ENCODE measurements at regions not wholly inside any gene's neighbourhood (a gene's known extent, or its start where the extent isn't known, plus 50 kb on each side); places are given as distances from the start of the nearest gene placed in this dataset.

DNA sequence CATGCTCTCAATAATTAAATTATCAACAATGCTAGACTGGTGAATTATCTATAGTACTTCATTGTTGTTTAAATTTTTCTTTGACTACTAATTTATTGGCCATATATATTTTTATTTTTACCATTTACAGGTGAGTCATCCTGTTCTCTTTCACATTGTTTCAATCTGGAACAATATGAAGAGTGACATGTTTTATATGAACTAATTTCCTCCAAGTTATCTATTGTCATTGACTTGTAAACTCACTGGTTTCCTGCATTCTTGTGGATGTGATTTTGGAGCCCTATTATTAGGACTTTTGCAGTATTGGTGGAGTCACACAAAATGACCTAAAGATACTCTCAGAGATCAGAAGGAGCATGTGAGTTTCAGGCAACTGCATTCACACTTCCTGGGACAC lies 297.7 kb downstream of the AEBP2 start:
- Histone ChIP-seq H2BK12ac (ENCODE audit: low read length) (no peak overlapping the region), H3K9me3 (ENCODE audit: insufficient read depth, low read depth, low read length) (peaks cover 4% of the 10 kb centered on the region), H3K18ac (ENCODE audit: low read length) (no peak overlapping the region), H3K23ac (ENCODE audit: low read length) (no peak overlapping the region), H2AK5ac (ENCODE audit: low read length) (no peak overlapping the region), H3K27me3 (ENCODE audit: insufficient read depth, low read length) (no peaks in the 10 kb centered on the region), H3K79me1 (ENCODE audit: low read length) (no peaks in the 10 kb centered on the region), H3K36me3 (ENCODE audit: control insufficient read depth in 1 of 2, insufficient read depth in 2 of 2, low read length in 2 of 2) (no peaks in the 10 kb centered on the region), H4K91ac (ENCODE audit: low read depth, low read length) (no peak overlapping the region), H3K4me3 (ENCODE audit: low read depth, low read length) (no peak overlapping the region), H3K14ac (ENCODE audit: low read length) (no peak overlapping the region), H3K79me2 (ENCODE audit: control insufficient read depth, insufficient read depth, low read length, poor library complexity) (no peaks in the 10 kb centered on the region), H4K12ac (ENCODE audit: low read depth, low read length) (no peak overlapping the region), H3K4me2 (ENCODE audit: low read length) (no peak overlapping the region), H3K4ac (ENCODE audit: low read depth, low read length) (no peak overlapping the region), H2BK120ac (ENCODE audit: insufficient read depth, low read length, poor library complexity) (no peak overlapping the region), H2BK5ac (ENCODE audit: low read depth, low read length, poor library complexity) (no peak overlapping the region), H2AFZ (ENCODE audit: insufficient read depth, low read length, poor library complexity) (no peak overlapping the region), H3K27ac (ENCODE audit: low read depth, low read length) (no peak overlapping the region), H4K8ac (ENCODE audit: low read depth, low read length) (no peak overlapping the region), H3K9ac (ENCODE audit: low read length) (no peak overlapping the region), H3K4me1 (ENCODE audit: control insufficient read depth in 1 of 2, insufficient read depth in 2 of 2, low read length in 2 of 2) (peaks cover 0 to 4% of the 10 kb centered on the region in 2 experiments)
- no peak for DNase-seq

DNA sequence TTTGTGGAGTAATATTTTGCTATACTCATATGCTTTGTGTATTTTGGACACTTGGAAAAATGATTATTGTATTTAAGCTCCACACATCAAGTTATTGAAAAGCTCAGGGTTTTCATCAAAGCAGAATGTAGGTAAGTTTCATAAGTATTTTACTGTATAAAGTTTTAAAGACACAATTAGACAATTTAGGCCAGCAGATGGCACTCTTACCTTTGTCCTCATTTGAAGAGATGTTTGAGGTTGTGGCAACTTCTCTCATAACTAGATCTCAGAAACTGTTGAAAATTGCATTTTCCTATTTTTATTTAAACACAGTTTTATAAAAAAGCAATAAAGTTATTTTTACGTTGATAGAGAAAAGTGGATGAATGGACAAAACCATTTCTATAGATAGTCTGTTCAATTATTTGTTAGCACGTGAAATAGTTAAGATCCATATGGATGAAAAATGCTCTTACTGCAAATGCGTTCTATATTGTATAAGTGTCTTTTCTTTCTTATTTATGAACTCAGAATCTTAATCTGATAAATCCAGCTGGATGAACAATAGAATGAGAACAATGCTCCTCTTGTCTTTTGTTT lies 300.0 kb downstream of the AEBP2 start:
- Histone ChIP-seq H3K9me3 (ENCODE audit: insufficient read depth, low read depth, low read length) (peaks cover 4% of the 10 kb centered on the region), H3K18ac (ENCODE audit: low read length) (no peak overlapping the region), H2BK12ac (ENCODE audit: low read length) (no peak overlapping the region), H3K27me3 (ENCODE audit: insufficient read depth, low read length) (no peaks in the 10 kb centered on the region), H3K9ac (ENCODE audit: low read length) (no peak overlapping the region), H3K27ac (ENCODE audit: low read depth, low read length) (no peak overlapping the region), H3K4me3 (ENCODE audit: low read depth, low read length) (no peak overlapping the region), H3K79me1 (ENCODE audit: low read length) (no peaks in the 10 kb centered on the region), H3K4me2 (ENCODE audit: low read length) (no peak overlapping the region), H3K36me3 (ENCODE audit: control insufficient read depth in 1 of 2, insufficient read depth in 2 of 2, low read length in 2 of 2) (no peaks in the 10 kb centered on the region), H3K79me2 (ENCODE audit: control insufficient read depth, insufficient read depth, low read length, poor library complexity) (no peaks in the 10 kb centered on the region), H2BK5ac (ENCODE audit: low read depth, low read length, poor library complexity) (no peak overlapping the region), H4K91ac (ENCODE audit: low read depth, low read length) (no peak overlapping the region), H3K14ac (ENCODE audit: low read length) (no peak overlapping the region), H3K4me1 (ENCODE audit: control insufficient read depth in 1 of 2, insufficient read depth in 2 of 2, low read length in 2 of 2) (peaks cover 0 to 4% of the 10 kb centered on the region in 2 experiments), H4K12ac (ENCODE audit: low read depth, low read length) (no peak overlapping the region), H3K4ac (ENCODE audit: low read depth, low read length) (no peak overlapping the region), H2AK5ac (ENCODE audit: low read length) (no peak overlapping the region), H2BK120ac (ENCODE audit: insufficient read depth, low read length, poor library complexity) (no peak overlapping the region), H3K23ac (ENCODE audit: low read length) (no peak overlapping the region), H4K8ac (ENCODE audit: low read depth, low read length) (no peak overlapping the region), H2AFZ (ENCODE audit: insufficient read depth, low read length, poor library complexity) (no peak overlapping the region)
- DNase-seq = peak; percentile 36 to 86
- no CpG with 5 or more reads among the region's 3 CpGs for WGBS (ENCODE audit: extremely low coverage, insufficient coverage, insufficient read length)

DNA sequence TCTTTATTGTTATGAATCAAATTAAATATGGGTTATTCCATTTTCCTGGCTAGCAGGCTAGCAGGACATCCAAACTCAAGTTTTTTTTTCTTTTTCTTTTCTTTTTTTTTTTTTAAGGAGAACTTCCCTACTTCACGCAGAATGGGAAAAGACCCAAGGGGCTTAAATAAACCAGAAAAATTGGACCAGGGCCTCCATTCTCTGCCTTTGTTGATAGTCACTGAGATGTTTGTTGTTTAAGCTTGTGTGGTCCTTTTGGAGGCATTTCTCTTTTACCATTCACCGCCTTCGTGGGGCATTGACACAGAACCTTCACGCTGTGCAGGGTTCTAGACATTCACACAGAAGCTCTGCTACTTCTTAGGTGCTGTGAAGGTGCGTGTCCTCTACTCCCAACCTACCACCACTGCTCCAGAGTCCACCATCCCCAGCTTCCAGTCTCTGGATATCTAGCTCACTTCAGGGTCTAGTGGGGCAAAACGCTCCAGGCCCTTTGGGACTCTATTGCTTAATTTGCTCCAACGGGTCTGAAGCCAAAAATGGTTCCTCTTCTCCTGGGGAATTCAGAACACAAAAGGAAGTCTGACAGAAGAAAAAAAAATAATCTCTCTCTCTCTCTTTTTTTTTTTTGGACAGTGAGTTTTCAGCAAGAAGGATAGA lies 301.3 kb downstream of the AEBP2 start:
- Histone ChIP-seq H2BK12ac (ENCODE audit: low read length) (peak overlapping the region; percentile 32), H2AFZ (ENCODE audit: insufficient read depth, low read length, poor library complexity) (no peak overlapping the region), H3K4me2 (ENCODE audit: low read length) (no peak overlapping the region), H3K27me3 (ENCODE audit: insufficient read depth, low read length) (no peaks in the 10 kb centered on the region), H2AK5ac (ENCODE audit: low read length) (peak overlapping the region; percentile 13), H4K12ac (ENCODE audit: low read depth, low read length) (no peak overlapping the region), H2BK5ac (ENCODE audit: low read depth, low read length, poor library complexity) (no peak overlapping the region), H3K9ac (ENCODE audit: low read length) (no peak overlapping the region), H2BK120ac (ENCODE audit: insufficient read depth, low read length, poor library complexity) (peak overlapping the region; percentile 8), H3K36me3 (ENCODE audit: control insufficient read depth in 1 of 2, insufficient read depth in 2 of 2, low read length in 2 of 2) (no peaks in the 10 kb centered on the region), H3K4me3 (ENCODE audit: low read depth, low read length) (no peak overlapping the region), H4K8ac (ENCODE audit: low read depth, low read length) (no peak overlapping the region), H3K23ac (ENCODE audit: low read length) (no peak overlapping the region), H3K14ac (ENCODE audit: low read length) (no peak overlapping the region), H3K79me1 (ENCODE audit: low read length) (no peaks in the 10 kb centered on the region), H3K79me2 (ENCODE audit: control insufficient read depth, insufficient read depth, low read length, poor library complexity) (no peaks in the 10 kb centered on the region), H3K27ac (ENCODE audit: low read depth, low read length) (no peak overlapping the region), H3K18ac (ENCODE audit: low read length) (no peak overlapping the region), H3K4ac (ENCODE audit: low read depth, low read length) (no peak overlapping the region), H4K91ac (ENCODE audit: low read depth, low read length) (no peak overlapping the region), H3K9me3 (ENCODE audit: insufficient read depth, low read depth, low read length) (no peaks in the 10 kb centered on the region), H3K4me1 (ENCODE audit: control insufficient read depth in 1 of 2, insufficient read depth in 2 of 2, low read length in 2 of 2) (peaks cover 0 to 4% of the 10 kb centered on the region in 2 experiments)
- no CpG with 5 or more reads among the region's 7 CpGs for WGBS (ENCODE audit: extremely low coverage, insufficient coverage, insufficient read length)
- DNase-seq = no peak

DNA sequence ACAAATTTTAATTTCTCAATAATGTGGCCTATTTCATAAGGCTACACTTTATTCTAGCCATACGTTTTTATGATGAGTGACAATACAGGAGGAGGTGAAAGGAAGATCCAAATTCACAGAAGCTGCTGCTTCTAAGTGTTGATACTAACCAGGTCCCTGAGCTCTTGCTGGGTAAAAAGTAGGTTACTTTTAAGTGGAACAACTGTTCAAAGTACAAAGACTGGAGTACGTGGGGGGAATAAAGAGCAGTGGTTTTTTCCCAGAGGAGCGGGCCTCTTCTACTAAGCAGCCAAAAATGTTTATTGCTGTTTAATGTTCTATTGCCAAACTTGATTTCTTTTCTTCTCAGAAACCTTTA lies 301.8 kb downstream of the AEBP2 start:
- Histone ChIP-seq H3K4ac (ENCODE audit: low read depth, low read length) (no peak overlapping the region), H3K27ac (ENCODE audit: low read depth, low read length) (no peak overlapping the region), H3K36me3 (ENCODE audit: control insufficient read depth in 1 of 2, insufficient read depth in 2 of 2, low read length in 2 of 2) (no peaks in the 10 kb centered on the region), H2BK12ac (ENCODE audit: low read length) (no peak overlapping the region), H3K27me3 (ENCODE audit: insufficient read depth, low read length) (no peaks in the 10 kb centered on the region), H2AFZ (ENCODE audit: insufficient read depth, low read length, poor library complexity) (no peak overlapping the region), H3K23ac (ENCODE audit: low read length) (no peak overlapping the region), H4K8ac (ENCODE audit: low read depth, low read length) (no peak overlapping the region), H3K79me2 (ENCODE audit: control insufficient read depth, insufficient read depth, low read length, poor library complexity) (no peaks in the 10 kb centered on the region), H3K9ac (ENCODE audit: low read length) (no peak overlapping the region), H3K79me1 (ENCODE audit: low read length) (no peaks in the 10 kb centered on the region), H4K91ac (ENCODE audit: low read depth, low read length) (no peak overlapping the region), H3K4me3 (ENCODE audit: low read depth, low read length) (no peak overlapping the region), H3K9me3 (ENCODE audit: insufficient read depth, low read depth, low read length) (no peaks in the 10 kb centered on the region), H2BK120ac (ENCODE audit: insufficient read depth, low read length, poor library complexity) (no peak overlapping the region), H3K4me1 (ENCODE audit: control insufficient read depth in 1 of 2, insufficient read depth in 2 of 2, low read length in 2 of 2) (peaks cover 0 to 4% of the 10 kb centered on the region in 2 experiments), H3K4me2 (ENCODE audit: low read length) (no peak overlapping the region), H2BK5ac (ENCODE audit: low read depth, low read length, poor library complexity) (no peak overlapping the region), H3K14ac (ENCODE audit: low read length) (no peak overlapping the region), H2AK5ac (ENCODE audit: low read length) (no peak overlapping the region), H4K12ac (ENCODE audit: low read depth, low read length) (no peak overlapping the region), H3K18ac (ENCODE audit: low read length) (no peak overlapping the region)
- DNase-seq = no peak
- WGBS (ENCODE audit: extremely low coverage, insufficient coverage, insufficient read length) = no CpG with 5 or more reads among the region's 3 CpGs
